ENCODE measurements at regions not wholly inside any gene's neighbourhood (a gene's known extent, or its start where the extent isn't known, plus 50 kb on each side); places are given as distances from the start of the nearest gene placed in this dataset.

GRCh38 chr6:115594891-115595290, 465.8 kb downstream of the FRK start (continued):
- TF ChIP-seq SPI1 (IDR thresholded peaks at IDR 0.05; ENCODE audit: borderline replicate concordance, insufficient read depth, low read depth, low read length) = no peak

- ATAC-seq = no peak
- in situ Hi-C loops (cut with MboI) = no loop called here
- H3K79me2 ChIP-seq (ENCODE audit: control insufficient read depth, insufficient read depth, low read length) = no peaks in the 10 kb centered on the region
- DNase-seq (ENCODE audit: low read depth, low spot score) = no peak
- no peaks in the 10 kb centered on the region for H3K4me1 ChIP-seq (ENCODE audit: control insufficient read depth, insufficient read depth, low read length)
- H3K4me2 ChIP-seq (ENCODE audit: control insufficient read depth, insufficient read depth) = no peak overlapping the region
- BruUV-seq (replicated peaks) = no TSS peak
- H3K27ac ChIP-seq (ENCODE audit: control insufficient read depth, insufficient read depth) = no peak overlapping the region
- no peak for TF ChIP-seq SUPT20H (IDR thresholded peaks at IDR 0.05; ENCODE audit: borderline replicate concordance, control insufficient read depth, low read depth, low read length)
- no peak for TF ChIP-seq ZNF687 (IDR thresholded peaks at IDR 0.05)
- TF ChIP-seq, protein P1, sequence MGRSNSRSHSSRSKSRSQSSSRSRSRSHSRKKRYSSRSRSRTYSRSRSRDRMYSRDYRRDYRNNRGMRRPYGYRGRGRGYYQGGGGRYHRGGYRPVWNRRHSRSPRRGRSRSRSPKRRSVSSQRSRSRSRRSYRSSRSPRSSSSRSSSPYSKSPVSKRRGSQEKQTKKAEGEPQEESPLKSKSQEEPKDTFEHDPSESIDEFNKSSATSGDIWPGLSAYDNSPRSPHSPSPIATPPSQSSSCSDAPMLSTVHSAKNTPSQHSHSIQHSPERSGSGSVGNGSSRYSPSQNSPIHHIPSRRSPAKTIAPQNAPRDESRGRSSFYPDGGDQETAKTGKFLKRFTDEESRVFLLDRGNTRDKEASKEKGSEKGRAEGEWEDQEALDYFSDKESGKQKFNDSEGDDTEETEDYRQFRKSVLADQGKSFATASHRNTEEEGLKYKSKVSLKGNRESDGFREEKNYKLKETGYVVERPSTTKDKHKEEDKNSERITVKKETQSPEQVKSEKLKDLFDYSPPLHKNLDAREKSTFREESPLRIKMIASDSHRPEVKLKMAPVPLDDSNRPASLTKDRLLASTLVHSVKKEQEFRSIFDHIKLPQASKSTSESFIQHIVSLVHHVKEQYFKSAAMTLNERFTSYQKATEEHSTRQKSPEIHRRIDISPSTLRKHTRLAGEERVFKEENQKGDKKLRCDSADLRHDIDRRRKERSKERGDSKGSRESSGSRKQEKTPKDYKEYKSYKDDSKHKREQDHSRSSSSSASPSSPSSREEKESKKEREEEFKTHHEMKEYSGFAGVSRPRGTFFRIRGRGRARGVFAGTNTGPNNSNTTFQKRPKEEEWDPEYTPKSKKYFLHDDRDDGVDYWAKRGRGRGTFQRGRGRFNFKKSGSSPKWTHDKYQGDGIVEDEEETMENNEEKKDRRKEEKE (IDR thresholded peaks at IDR 0.05) = no peak
- no peak for TF ChIP-seq PAX5 (IDR thresholded peaks at IDR 0.05; ENCODE audit: borderline replicate concordance, low read depth, low read length)
- TF ChIP-seq FOS (IDR thresholded peaks at IDR 0.05; ENCODE audit: borderline replicate concordance, extremely low read depth, insufficient read length) = no peak
- TF ChIP-seq REST (IDR thresholded peaks at IDR 0.05; ENCODE audit: low read depth, low read length) = no peak
- no peak for TF ChIP-seq CREB1 (IDR thresholded peaks at IDR 0.05; ENCODE audit: low read depth)
- no peak for TF ChIP-seq SMAD1 (IDR thresholded peaks at IDR 0.05; ENCODE audit: low read depth, partially characterized antibody)
- no peak for TF ChIP-seq ETV6 (conservative IDR thresholded peaks at IDR 0.05 in 1 of 2, IDR thresholded peaks at IDR 0.05 in 1 of 2; ENCODE audit: borderline replicate concordance in 1 of 2, low read depth in 1 of 2)
- H3K27me3 ChIP-seq (replicated peaks in 1 of 2; ENCODE audit: control insufficient read depth in 2 of 2, insufficient read depth in 2 of 2, low read length in 1 of 2) = no peaks in the 10 kb centered on the region
- intact Hi-C loops (cut with micrococcal nuclease; ENCODE audit: unreplicated experiment) = no loop called here
- no peak overlapping the region for H2AFZ ChIP-seq (ENCODE audit: control insufficient read depth, low read depth, low read length)
- no peaks in the 10 kb centered on the region for H4K20me1 ChIP-seq (ENCODE audit: control insufficient read depth, insufficient read depth)
- H3K9me3 ChIP-seq (replicated peaks; ENCODE audit: control insufficient read depth, insufficient read depth, low read length) = no peaks in the 10 kb centered on the region
- H3K9ac ChIP-seq (ENCODE audit: control insufficient read depth, insufficient read depth, low read length) = no peak overlapping the region
- WGBS (ENCODE audit: insufficient coverage, insufficient replicate concordance, low lambda C conversion rate, missing lambda C conversion rate) = 21% methylated on average over 2 of the region's 2 CpGs
- CTCF ChIA-PET = no interaction called here
- H3K36me3 ChIP-seq (ENCODE audit: control insufficient read depth in 2 of 2, insufficient read depth in 2 of 2, low read length in 1 of 2) = no peaks in the 10 kb centered on the region
- SMC1A ChIA-PET (ENCODE audit: uncharacterized antibody, unreplicated experiment) = no interaction called here
- no peak overlapping the region for H3K4me3 ChIP-seq
- POLR2A ChIA-PET = no interaction called here
- no peak for FAIRE-seq
- RAD21 ChIA-PET (ENCODE audit: unreplicated experiment) = no interaction called here
Measured at GRCh38 chr6:115592025-115592424, 468.7 kb downstream of the FRK start.
